Epithelial cell of esophagus (primary cell): ENCODE measurements at regions not wholly inside any gene's neighbourhood (a gene's known extent, or its start where the extent isn't known, plus 50 kb on each side); places are given as distances from the start of the nearest gene placed in this dataset.

ENCODE experiments used
- DNase-seq: peaks from one replicate; pipeline ENCODE4 v3.0.0; 2010; ENCODE audit warnings: low read depth
- H3K4me3 ChIP-seq: 2 replicates; pipeline ENCODE4 v1.5.1; 2011; ENCODE audit warnings: mild to moderate bottlenecking, low read length, control low read depth
- CTCF ChIP-seq: IDR thresholded peaks from 2 replicates; pipeline ENCODE4 v1.5.1; 2011; ENCODE audit warnings: low read depth, mild to moderate bottlenecking, low read length, control low read depth, inconsistent platforms; ENCODE audit not compliant: insufficient read depth; ENCODE audit errors: missing control alignments

DNA sequence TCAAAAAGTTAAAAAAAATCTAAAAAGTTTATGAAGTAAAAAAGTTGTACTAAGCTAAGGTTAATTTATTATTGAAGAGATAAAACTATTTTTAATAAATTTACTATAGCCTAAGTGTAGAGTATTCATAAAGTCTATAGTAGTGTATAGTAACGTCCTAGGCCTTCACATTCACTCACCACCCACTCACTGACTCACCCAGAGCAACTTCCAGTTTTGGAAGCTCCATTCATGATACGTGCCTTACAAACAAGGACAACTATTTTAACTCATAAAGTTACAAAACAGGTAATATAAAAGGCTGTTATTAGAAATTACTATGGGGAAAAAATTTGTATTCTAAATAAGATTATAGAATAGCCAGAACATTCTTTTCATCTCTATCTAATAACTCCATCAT lies 158.9 kb upstream of the FN1 start:
- TF ChIP-seq CTCF, result no peak
- peak; percentile 68 for DNase-seq
- H3K4me3 ChIP-seq, result no peak overlapping the region

DNA sequence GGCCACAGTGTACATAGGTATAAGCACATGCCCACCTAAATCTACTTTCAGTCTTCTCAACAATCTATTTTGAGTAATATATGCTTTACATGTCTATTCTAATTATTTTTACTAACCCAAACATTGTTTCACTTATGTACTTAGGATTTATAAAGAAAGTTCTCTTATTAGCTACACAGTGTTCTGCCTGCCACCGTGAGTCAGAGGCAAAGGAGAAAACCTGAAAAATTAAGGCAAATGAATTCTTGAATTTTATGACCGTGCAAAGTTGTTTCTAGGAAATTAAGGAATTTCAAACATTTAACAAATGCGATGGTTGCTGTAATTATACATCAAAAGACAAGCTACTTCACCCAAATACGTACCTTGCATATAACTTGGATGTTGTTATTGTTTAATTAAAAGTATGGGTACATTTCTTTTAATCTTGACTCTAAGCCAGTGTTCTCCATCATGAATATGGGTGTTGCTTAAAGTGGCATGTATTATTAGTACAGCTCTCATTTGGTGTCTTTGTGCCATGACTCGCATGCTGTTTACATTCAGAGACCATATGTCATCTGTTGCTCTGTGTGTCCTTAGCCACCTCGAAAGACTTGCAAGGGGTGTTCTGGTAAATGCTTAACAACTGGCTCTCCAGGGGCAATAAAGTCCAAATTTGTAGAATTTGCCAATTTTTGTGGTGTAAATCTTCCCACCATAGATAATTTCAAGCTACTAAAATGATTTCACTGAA lies 154.3 kb upstream of the FN1 start:
- TF ChIP-seq CTCF, result no peak
- DNase-seq, result peak; percentile 56
- no peak overlapping the region for H3K4me3 ChIP-seq

DNA sequence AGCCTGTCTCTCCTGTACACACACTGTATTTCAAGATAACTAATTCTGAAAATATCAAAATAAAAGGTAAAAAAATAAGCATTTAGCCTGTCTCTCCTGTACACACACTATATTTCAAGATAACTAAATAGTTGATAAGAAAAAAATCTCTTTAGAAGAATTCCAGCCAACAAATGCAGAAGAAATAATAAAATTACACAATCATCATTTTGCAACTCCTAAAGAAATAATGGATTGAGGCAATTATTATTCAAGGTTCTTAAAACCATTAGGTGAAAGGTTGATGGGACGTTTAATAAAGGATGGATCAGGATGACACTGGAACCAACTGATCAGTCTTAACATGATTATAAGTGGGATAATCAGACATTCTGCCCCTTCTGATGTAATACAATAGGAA lies 148.0 kb upstream of the FN1 start:
- no peak overlapping the region for H3K4me3 ChIP-seq
- no peak for TF ChIP-seq CTCF
- DNase-seq, result no peak

DNA sequence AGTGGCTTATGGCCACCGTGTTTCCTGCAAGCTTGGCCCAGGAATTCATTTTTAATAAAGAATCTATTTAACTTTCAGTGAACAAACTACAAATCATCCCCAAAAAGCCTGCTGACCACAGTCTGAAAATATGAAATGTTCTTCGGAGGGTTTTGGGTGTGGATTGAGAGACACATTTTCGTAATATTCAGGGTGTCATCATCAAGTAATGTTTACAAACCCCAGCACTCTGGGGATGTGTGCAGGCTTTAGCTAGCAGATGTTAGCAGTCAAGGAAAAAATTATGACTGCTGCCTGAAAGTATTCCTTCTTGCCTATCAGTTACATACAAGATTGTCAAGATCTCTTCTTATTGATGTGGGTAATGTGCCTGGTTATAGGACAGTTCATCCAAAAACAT lies 143.9 kb upstream of the FN1 start:
- no peak for TF ChIP-seq CTCF
- DNase-seq, result peak; percentile 85
- no peak overlapping the region for H3K4me3 ChIP-seq

DNA sequence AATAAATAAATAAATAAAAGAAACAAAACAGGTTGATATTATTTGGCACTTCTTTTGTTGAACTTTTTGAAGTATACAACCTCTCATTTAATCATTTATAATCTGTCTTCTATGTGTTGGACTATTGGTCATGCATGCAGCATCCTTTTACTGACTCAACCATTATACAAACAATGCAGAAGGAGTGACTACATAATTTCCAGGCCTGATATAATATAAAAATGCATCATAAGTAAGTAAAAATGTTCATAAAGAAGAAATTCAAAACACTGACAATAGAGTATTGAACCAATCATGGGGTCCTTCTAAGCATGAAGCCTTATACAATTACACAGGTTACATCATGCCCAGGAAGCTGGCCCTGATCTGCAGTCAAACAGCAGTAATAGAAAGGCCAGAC lies 141.5 kb upstream of the FN1 start:
- TF ChIP-seq CTCF, result no peak
- no peak overlapping the region for H3K4me3 ChIP-seq
- peak; percentile 58 for DNase-seq

DNA sequence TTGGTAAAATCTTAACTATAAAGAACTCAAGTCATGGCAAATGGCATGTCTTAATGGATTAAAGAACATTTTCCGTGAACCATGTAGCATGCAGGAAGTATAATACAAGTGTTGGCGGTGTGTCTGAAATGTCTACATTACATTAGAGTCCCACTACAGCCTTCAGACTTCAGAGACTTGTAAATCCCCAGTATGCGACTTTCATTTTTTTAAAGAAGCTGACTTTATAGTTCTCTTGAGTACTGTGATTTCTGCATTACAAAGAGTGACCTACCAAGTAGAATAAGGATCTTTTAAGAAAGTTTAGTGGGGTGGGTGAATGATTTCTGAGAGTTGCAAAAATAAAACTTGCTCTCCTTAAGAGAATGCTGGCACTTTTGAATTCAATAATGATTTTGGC lies 140.7 kb upstream of the FN1 start:
- no peak for DNase-seq
- no peak for TF ChIP-seq CTCF
- H3K4me3 ChIP-seq, result no peak overlapping the region

DNA sequence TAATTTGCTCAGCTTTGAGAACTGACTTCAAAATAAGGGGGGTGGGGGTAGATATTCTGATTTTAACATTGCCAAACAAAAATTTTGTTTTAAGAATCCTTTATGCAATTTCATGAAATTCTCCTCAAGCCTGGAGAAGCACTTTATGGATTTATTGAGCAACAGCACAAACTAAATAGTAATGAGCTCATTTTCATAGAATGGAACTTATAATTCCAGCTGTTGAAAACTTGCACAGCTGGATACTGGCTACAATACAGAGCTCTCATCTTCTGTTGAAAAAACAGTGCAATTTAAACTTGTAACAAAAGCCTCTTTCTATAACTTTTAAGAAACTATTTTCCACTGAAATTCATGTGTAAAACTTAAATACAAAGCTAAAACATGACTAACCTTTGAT lies 137.6 kb upstream of the FN1 start:
- H3K4me3 ChIP-seq, result no peak overlapping the region
- DNase-seq, result no peak
- no peak for TF ChIP-seq CTCF
